Thoracic aorta (tissue), 2 donors: ENCODE measurements at regions not wholly inside any gene's neighbourhood (a gene's known extent, or its start where the extent isn't known, plus 50 kb on each side); places are given as distances from the start of the nearest gene placed in this dataset.

Experiments
- ATAC-seq: fragments of 150-250 bp; one replicate; pipeline ENCODE4 v1.8.0; 2017; ENCODE audit warnings: low read depth; ENCODE audit not compliant: insufficient number of reproducible peaks, low FRiP score
- DNase-seq: peaks from one replicate; pipeline ENCODE4 v3.0.0-alpha.2; 2020; ENCODE audit warnings: low spot score
- H3K27ac ChIP-seq, 2 donors: fragments of 200-600 bp; sonication (generic); 1 replicate in 1 of 2; 2 replicates in 1 of 2; pipeline ENCODE4 v1.5.1; 2016; ENCODE audit warnings: mild to moderate bottlenecking in 2 of 2, moderate library complexity in 2 of 2
- H3K27me3 ChIP-seq: fragments of 200-600 bp; sonication (generic); replicated peaks from 2 replicates; pipeline ENCODE4 v1.6.0; 2016; ENCODE audit warnings: mild to moderate bottlenecking; ENCODE audit not compliant: insufficient read depth
- H3K36me3 ChIP-seq: fragments of 200-600 bp; sonication (generic); one replicate; pipeline ENCODE4 v1.5.1; 2016
- H3K4me1 ChIP-seq, 2 donors: fragments of 200-600 bp; sonication (generic); 1 replicate in 1 of 2; 2 replicates in 1 of 2; pipeline versions ENCODE4 v1.5.1 to v1.6.0; 2016; ENCODE audit warnings: low read depth in 2 of 2, mild to moderate bottlenecking in 1 of 2; ENCODE audit not compliant: control insufficient read depth in 1 of 2
- H3K4me3 ChIP-seq: fragments of 200-600 bp; sonication (generic); 2 replicates; pipeline ENCODE4 v1.5.1; 2016; ENCODE audit warnings: mild to moderate bottlenecking
- H3K9me3 ChIP-seq: fragments of 200-600 bp; sonication (generic); 2 replicates; pipeline ENCODE4 v1.5.1; 2016
- CTCF ChIP-seq: fragments of 200-600 bp; sonication (generic); IDR thresholded peaks from one replicate; pipeline ENCODE4 v1.5.1; 2019; ENCODE audit warnings: antibody characterized with exemption

GRCh38 chr5:82925061-82925411, 152.2 kb downstream of the TMEM167A start:
- Histone ChIP-seq H3K4me1 (peaks cover 16% of the 10 kb centered on the region in 2 donors), H3K27ac (peak overlapping the region in 1 of 2 donors; percentile 31), H3K4me3 (no peak overlapping the region), H3K36me3 (no peaks in the 10 kb centered on the region), H3K9me3 (no peaks in the 10 kb centered on the region), H3K27me3 (no peaks in the 10 kb centered on the region)
- DNase-seq, result no peak
- no peak for ATAC-seq
- TF ChIP-seq CTCF, result no peak

GRCh38 chr5:82924226-82925060, 152.8 kb downstream of the TMEM167A start:
- no peak for TF ChIP-seq CTCF
- H3K27me3 ChIP-seq, result no peaks in the 10 kb centered on the region
- H3K36me3 ChIP-seq, result no peaks in the 10 kb centered on the region
- H3K27ac ChIP-seq, result peak overlapping the region in 1 of 2 donors; percentile 31
- ATAC-seq (no peak), DNase-seq (no peak)
- H3K4me1 ChIP-seq, result peaks cover 16% of the 10 kb centered on the region in 2 donors
- peak overlapping the region; percentile 22 for H3K4me3 ChIP-seq
- no peaks in the 10 kb centered on the region for H3K9me3 ChIP-seq

GRCh38 chr5:82922086-82922734, 155.0 kb downstream of the TMEM167A start:
- Histone ChIP-seq H3K27ac (no peak overlapping the region), H3K4me1 (peaks cover 16% of the 10 kb centered on the region in 2 donors), H3K9me3 (no peaks in the 10 kb centered on the region), H3K36me3 (no peaks in the 10 kb centered on the region), H3K4me3 (no peak overlapping the region), H3K27me3 (no peaks in the 10 kb centered on the region)
- ATAC-seq, result no peak
- TF ChIP-seq CTCF, result no peak
- DNase-seq, result no peak

GRCh38 chr5:82918311-82919031, 158.7 kb downstream of the TMEM167A start:
- Histone ChIP-seq H3K4me3 (no peak overlapping the region), H3K36me3 (no peaks in the 10 kb centered on the region), H3K27me3 (no peaks in the 10 kb centered on the region), H3K9me3 (peaks cover 4% of the 10 kb centered on the region), H3K4me1 (peaks cover under 1 to 1% of the 10 kb centered on the region in 2 donors), H3K27ac (no peak overlapping the region)
- TF ChIP-seq CTCF, result no peak
- DNase-seq (no peak), ATAC-seq (no peak)

GRCh38 chr5:82917584-82917983, 159.6 kb downstream of the TMEM167A start:
- Histone ChIP-seq H3K36me3 (no peaks in the 10 kb centered on the region), H3K27ac (no peak overlapping the region), H3K27me3 (no peaks in the 10 kb centered on the region), H3K4me1 (no peaks in the 10 kb centered on the region), H3K4me3 (no peak overlapping the region), H3K9me3 (peaks cover 4% of the 10 kb centered on the region)
- ATAC-seq, result no peak
- TF ChIP-seq CTCF, result no peak
- no peak for DNase-seq
